ENCODE measurements at regions not wholly inside any gene's neighbourhood (a gene's known extent, or its start where the extent isn't known, plus 50 kb on each side); places are given as distances from the start of the nearest gene placed in this dataset.

DNA sequence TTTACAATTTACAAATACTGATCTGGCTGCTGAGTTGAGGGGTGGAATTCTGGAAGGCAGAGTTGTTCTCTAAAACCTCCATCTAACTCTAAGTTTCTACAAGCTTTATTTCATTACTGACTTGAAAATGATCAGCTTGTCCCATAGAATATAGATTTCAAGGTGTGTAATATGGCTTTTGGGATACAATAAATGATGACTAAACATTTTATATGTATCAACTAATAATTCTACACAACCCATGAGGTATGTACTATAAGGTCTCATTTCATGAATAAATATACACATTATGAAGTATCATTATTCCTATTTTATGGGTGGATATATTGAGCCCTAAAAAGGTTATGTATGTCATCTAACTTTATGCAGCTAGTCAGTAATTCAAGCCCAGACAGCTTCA is 1214.3 kb upstream of the SORCS1 start:
- TF ChIP-seq, protein P1, sequence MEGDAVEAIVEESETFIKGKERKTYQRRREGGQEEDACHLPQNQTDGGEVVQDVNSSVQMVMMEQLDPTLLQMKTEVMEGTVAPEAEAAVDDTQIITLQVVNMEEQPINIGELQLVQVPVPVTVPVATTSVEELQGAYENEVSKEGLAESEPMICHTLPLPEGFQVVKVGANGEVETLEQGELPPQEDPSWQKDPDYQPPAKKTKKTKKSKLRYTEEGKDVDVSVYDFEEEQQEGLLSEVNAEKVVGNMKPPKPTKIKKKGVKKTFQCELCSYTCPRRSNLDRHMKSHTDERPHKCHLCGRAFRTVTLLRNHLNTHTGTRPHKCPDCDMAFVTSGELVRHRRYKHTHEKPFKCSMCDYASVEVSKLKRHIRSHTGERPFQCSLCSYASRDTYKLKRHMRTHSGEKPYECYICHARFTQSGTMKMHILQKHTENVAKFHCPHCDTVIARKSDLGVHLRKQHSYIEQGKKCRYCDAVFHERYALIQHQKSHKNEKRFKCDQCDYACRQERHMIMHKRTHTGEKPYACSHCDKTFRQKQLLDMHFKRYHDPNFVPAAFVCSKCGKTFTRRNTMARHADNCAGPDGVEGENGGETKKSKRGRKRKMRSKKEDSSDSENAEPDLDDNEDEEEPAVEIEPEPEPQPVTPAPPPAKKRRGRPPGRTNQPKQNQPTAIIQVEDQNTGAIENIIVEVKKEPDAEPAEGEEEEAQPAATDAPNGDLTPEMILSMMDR (IDR thresholded peaks at IDR 0.05): no peak
- no peak for TF ChIP-seq POLR2A (IDR thresholded peaks at IDR 0.05)

All from testis (tissue), 2 donors.